OCI-LY3 (cell line): ENCODE measurements at regions not wholly inside any gene's neighbourhood (a gene's known extent, or its start where the extent isn't known, plus 50 kb on each side); places are given as distances from the start of the nearest gene placed in this dataset.

Experiments used
- H2AFZ ChIP-seq: fragments of 200-600, 300-600 bp; shearing (Covaris generic); 2 replicates; pipeline ENCODE4 v1.6.0; 2014; ENCODE audit warnings: antibody characterized with exemption, low read depth, low read length
- H3K27ac ChIP-seq: fragments of 200-600, 300-600 bp; sonication (generic); 2 replicates; pipeline ENCODE4 v1.5.1; 2014; ENCODE audit warnings: mild to moderate bottlenecking, low read length, moderate library complexity, mixed read lengths
- H3K27me3 ChIP-seq: fragments of 200-600, 300-600 bp; sonication (generic); 2 replicates; pipeline ENCODE4 v1.6.1; 2014; ENCODE audit warnings: low read depth, low read length, mixed read lengths
- H3K36me3 ChIP-seq: fragments of 200-600, 300-600 bp; sonication (generic); replicated peaks from 2 replicates; pipeline ENCODE3; 2014; ENCODE audit warnings: low read depth, low read length, mixed read lengths
- H3K4me1 ChIP-seq: fragments of 300-600, 200-600 bp; sonication (generic); 2 replicates; pipeline ENCODE4 v1.6.1; 2014; ENCODE audit warnings: low read length, mixed read lengths
- H3K4me2 ChIP-seq: fragments of 200-600, 300-600 bp; sonication (generic); 2 replicates; pipeline ENCODE4 v1.6.1; 2014; ENCODE audit warnings: low read length, mixed read lengths
- H3K4me3 ChIP-seq: fragments of 300-600, 200-600 bp; sonication (generic); 2 replicates; pipeline ENCODE4 v1.5.1; 2014; ENCODE audit warnings: antibody characterized with exemption, mild to moderate bottlenecking, low read length, moderate library complexity
- H3K79me2 ChIP-seq: fragments of 300-600, 200-600 bp; shearing (Covaris generic); 2 replicates; pipeline ENCODE4 v1.6.1; 2014; ENCODE audit warnings: mild to moderate bottlenecking, low read length, mixed read lengths
- H3K9ac ChIP-seq: fragments of 300-600, 200-600 bp; shearing (Covaris generic); 2 replicates; pipeline ENCODE4 v1.6.0; 2014; ENCODE audit warnings: mild to moderate bottlenecking, low read length, moderate library complexity
- H3K9me3 ChIP-seq: fragments of 200-600, 300-600 bp; shearing (Covaris generic); 2 replicates; pipeline ENCODE4 v1.6.1; 2014; ENCODE audit warnings: low read length, mixed read lengths; ENCODE audit not compliant: insufficient read depth
- H4K20me1 ChIP-seq: fragments of 200-600, 300-600 bp; sonication (generic); 2 replicates; pipeline ENCODE4 v1.6.1; 2016; ENCODE audit warnings: low read length, mixed read lengths; ENCODE audit not compliant: insufficient read depth
- CTCF ChIP-seq: fragments of 200-600, 300-600 bp; sonication (generic); IDR thresholded peaks from 2 replicates; pipeline ENCODE4 v1.5.1; 2014; ENCODE audit warnings: antibody characterized with exemption, low read length, low read depth
- EZH2phosphoT487 ChIP-seq: fragments of 200-600 bp; shearing (Covaris generic); IDR thresholded peaks from 2 replicates; pipeline ENCODE4 v1.6.1; 2018; ENCODE audit warnings: antibody characterized with exemption, mixed run types, low read depth

- H3K36me3 ChIP-seq = no peaks in the 10 kb centered on the region
- TF ChIP-seq CTCF (no peak), EZH2phosphoT487 (no peak)
- H3K4me3 ChIP-seq = no peak overlapping the region
- no peaks in the 10 kb centered on the region for H3K79me2 ChIP-seq
- H4K20me1 ChIP-seq = no peaks in the 10 kb centered on the region
- H3K27ac ChIP-seq = no peak overlapping the region
- no peak overlapping the region for H3K9ac ChIP-seq
- no peak overlapping the region for H2AFZ ChIP-seq
- no peaks in the 10 kb centered on the region for H3K27me3 ChIP-seq
- H3K4me2 ChIP-seq = no peak overlapping the region
- no peaks in the 10 kb centered on the region for H3K4me1 ChIP-seq
- peaks cover 14% of the 10 kb centered on the region; the same call in 1 of the 2 replicates for H3K9me3 ChIP-seq
Observed at GRCh38 chr2:77834360-77835002, 312.3 kb upstream of the LRRTM4 start.

- no peak overlapping the region for H3K27ac ChIP-seq
- H3K9ac ChIP-seq = no peak overlapping the region
- H3K4me2 ChIP-seq = no peak overlapping the region
- no peaks in the 10 kb centered on the region for H3K79me2 ChIP-seq
- no peak overlapping the region for H3K4me3 ChIP-seq
- no peaks in the 10 kb centered on the region for H3K27me3 ChIP-seq
- H3K36me3 ChIP-seq = no peaks in the 10 kb centered on the region
- H2AFZ ChIP-seq = no peak overlapping the region
- TF ChIP-seq EZH2phosphoT487 (no peak), CTCF (no peak)
- no peaks in the 10 kb centered on the region for H3K4me1 ChIP-seq
- no peaks in the 10 kb centered on the region for H4K20me1 ChIP-seq
- H3K9me3 ChIP-seq = peaks cover 14% of the 10 kb centered on the region; the same call in 1 of the 2 replicates
Observed at GRCh38 chr2:77838441-77838840, 316.3 kb upstream of the LRRTM4 start.

GRCh38 chr2:77839102-77839501 lies 316.9 kb upstream of the LRRTM4 start:
- Histone ChIP-seq H3K9ac (no peak overlapping the region), H3K4me2 (no peak overlapping the region), H3K4me1 (no peaks in the 10 kb centered on the region), H3K79me2 (no peaks in the 10 kb centered on the region), H4K20me1 (no peaks in the 10 kb centered on the region), H3K27ac (no peak overlapping the region), H3K27me3 (no peaks in the 10 kb centered on the region), H3K36me3 (no peaks in the 10 kb centered on the region), H3K4me3 (no peak overlapping the region), H3K9me3 (peaks cover 14% of the 10 kb centered on the region; the same call in 1 of the 2 replicates), H2AFZ (no peak overlapping the region)
- TF ChIP-seq CTCF (no peak), EZH2phosphoT487 (no peak)

- Histone ChIP-seq H3K9ac (no peak overlapping the region), H3K4me1 (no peaks in the 10 kb centered on the region), H3K27ac (no peak overlapping the region), H2AFZ (no peak overlapping the region), H3K4me3 (no peak overlapping the region), H4K20me1 (no peaks in the 10 kb centered on the region), H3K9me3 (no peaks in the 10 kb centered on the region), H3K79me2 (no peaks in the 10 kb centered on the region), H3K4me2 (no peak overlapping the region), H3K27me3 (no peaks in the 10 kb centered on the region), H3K36me3 (no peaks in the 10 kb centered on the region)
- TF ChIP-seq CTCF (no peak), EZH2phosphoT487 (no peak)
Observed at GRCh38 chr2:77862120-77862519, 339.9 kb upstream of the LRRTM4 start.
